Stimulated activated CD4-positive, alpha-beta T cell treated with anti-CD3 and anti-CD28 coated beads, Interleukin-4, amount 100 ng/mL, for 1 hour (primary cell): ENCODE measurements at regions not wholly inside any gene's neighbourhood (a gene's known extent, or its start where the extent isn't known, plus 50 kb on each side); places are given as distances from the start of the nearest gene placed in this dataset.

Experiments
- DNase-seq: peaks from one replicate; pipeline ENCODE4 v3.0.0-alpha.2; 2020

DNA sequence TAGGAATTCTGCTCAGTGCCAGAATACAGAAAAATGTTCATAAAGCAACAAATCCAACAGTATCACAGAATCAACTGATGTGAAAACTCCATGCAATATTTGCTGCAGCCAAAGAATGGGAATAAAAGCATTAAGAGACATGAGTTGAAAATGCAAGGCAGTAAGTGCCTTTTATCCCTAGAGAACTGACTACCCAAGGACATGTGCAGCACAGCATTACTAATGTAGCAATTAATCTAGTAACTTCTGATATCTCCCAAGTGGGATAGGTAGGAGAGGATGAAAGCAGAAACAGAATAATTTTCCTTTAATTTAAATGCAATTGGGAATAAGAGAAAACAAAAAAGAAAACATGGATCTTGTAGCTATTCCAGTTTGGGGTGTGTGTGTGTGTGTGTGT, 497.5 kb upstream of the CBLB start:
- no peak for DNase-seq

DNA sequence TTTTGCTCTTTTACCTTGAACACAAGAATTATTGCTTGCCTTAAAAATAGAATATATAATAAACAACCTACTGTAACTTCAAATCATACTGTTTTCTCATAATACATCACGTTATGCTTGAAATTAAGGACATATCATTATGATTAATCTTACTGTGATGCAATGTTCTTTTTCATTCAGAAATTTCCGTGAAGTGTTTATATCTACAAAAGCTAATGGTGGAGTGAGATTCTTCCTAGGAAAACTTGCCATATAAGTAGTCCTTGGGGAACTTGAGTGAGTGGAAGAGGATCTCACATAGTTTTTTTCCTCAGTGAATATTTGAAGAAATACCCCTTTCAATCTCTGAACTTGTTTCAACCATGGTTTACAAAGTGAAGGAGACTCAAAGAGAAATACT, 498.7 kb upstream of the CBLB start:
- no peak for DNase-seq

DNA sequence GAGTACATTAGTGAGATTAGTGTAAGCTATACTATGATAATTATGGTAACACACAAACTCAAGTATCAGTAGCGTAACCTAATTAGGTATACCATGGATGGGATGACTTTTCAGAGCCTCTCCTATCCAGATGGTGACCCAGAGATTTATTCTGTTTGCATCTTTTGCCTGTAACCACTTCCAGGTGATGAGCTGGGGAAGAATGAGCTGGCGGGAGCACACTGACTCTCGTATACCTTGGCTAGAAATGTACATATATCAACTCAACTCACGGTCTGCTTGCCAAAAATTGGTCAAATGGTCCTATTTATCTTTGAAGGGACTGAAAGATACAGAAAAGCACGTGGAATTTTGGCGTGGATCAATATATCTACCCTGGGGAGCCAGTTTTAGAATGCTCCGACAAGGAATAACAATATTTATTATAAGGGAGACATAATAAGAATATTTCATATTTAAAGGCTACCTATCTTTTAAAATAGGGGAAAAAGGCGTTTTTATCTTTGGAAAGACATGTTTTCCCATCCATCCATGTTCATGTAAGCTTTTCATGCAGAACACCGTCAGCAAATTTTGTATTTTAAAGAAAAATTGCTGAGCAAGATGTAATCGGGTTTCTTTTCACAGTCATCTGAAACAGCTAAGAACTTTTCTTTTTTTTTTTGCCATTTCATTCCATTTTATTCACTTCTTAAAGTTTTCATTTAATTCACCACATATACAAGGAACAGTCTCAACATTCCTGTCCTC, 502.6 kb upstream of the CBLB start:
- no peak for DNase-seq

DNA sequence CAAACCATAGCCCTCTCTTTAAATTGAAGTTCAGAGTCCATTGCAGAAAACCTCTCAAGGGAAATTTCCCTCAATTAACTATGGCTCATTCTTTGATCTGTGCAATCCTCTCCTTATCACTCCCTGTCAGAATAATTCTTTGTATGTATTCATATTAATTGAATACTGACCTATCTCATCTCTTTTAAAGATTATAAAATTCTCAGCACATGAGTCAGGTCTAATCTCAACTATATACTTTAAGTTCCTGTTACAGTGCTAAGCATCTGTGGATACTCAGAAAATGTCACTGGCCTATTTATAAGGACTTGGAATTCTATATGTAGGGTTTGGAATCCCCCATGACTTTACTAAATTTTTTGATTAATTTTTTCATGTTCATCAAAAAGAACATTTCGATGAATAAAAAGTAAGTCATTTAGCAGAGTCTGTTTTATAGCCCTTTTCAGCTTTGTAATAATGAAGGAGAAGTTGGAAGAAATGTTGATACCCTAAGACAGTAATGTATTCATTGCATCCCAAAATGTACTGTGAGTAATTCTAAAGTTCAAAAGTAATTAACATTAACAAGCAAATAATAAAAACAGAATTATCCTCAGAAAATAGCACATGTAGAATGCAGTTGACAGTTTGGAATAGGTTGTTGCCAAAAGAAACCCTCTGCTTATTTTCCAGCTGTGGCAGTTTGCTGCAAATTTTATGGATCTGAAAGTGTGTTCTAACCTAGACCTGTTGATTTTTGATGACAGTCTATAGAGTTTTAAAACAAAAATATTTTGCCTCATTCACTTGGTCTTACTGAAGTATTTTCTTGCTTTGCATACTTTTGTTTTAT, 503.4 kb upstream of the CBLB start:
- no peak for DNase-seq

DNA sequence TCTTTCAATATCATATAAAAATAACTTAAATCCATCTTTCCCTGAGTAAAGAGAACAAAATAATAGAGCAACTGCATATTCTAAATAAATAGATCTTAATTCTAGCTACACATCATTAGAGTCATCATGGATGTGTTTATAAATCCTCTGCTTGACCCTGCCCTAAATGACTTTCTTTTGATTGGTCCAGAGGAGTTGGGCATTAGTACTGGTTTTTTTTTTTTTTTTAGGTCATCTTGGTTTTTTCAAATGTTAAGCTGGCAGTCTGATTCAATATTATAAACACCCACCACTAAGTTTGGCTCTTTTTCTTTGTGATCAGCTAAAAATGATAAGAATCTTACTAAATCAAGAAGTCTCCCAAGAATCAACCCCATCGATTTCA, 504.0 kb upstream of the CBLB start:
- no peak for DNase-seq

DNA sequence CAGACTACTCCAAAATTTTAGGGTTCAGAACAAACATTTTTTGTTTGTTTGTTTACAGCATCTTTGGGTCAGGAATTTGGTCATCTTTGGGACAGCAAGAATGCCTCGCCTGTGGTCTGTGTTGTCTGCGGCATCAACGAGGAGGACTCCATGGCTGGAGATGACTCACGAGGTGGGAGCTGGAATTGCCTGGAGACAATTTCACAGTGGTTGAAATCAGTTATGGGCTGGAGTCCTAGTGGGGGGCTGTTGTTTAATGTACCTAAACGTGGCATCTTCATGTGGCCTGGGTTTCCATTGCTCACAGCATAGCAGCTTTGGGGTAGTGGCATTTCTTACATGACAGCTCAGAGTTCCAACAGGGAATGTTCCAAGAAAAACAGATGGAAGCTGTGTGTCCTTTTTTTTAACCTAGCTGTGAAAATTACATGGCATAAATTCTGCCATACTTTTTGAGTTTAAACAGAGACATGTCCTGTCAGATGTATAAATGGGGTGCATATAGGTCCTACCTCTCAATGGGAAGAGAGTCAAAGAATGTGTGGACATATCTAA, 507.3 kb upstream of the CBLB start:
- DNase-seq, result no peak

DNA sequence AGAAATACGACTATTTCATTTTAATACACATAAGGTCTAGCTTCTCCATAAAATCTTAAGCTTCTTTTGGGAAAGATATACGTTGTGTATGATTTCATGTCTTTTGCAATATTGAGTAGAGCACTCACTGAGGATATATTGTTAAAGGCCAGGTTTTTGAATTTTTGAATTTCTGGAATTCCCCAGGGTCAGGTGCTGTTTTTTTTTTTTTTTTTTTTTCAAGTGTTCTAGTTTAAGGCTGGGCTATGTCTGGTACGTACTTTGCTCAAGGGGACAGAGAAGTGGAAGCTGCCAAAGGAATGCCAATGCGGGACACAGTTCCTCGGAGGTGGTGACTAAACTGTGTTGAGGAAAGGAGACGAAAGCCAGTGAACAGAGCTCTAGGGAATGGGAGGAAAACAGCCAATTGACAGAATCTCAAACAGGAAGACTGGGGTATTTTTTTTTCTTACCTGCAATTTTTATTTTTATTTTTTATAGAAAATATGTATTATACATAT, 510.5 kb upstream of the CBLB start:
- DNase-seq, result no peak

DNA sequence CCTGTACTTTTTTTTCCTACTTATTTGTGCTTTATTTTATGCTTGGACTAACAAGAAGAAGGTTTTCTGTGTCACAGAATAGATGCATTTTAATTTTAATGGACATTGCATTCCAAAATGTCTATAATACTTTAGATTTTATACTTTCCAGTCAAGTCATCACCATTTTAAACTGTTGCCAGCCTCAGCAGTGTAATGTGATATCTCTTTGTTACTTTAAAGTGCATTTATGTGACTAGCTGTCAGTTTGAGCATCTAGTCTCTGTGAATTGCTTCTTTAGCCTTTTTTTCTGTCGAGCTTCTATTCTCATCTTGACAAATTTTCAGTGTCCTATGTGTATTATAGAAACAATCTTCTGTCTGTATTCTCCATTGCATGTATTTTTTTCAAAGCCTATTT, 511.4 kb upstream of the CBLB start:
- no peak for DNase-seq

DNA sequence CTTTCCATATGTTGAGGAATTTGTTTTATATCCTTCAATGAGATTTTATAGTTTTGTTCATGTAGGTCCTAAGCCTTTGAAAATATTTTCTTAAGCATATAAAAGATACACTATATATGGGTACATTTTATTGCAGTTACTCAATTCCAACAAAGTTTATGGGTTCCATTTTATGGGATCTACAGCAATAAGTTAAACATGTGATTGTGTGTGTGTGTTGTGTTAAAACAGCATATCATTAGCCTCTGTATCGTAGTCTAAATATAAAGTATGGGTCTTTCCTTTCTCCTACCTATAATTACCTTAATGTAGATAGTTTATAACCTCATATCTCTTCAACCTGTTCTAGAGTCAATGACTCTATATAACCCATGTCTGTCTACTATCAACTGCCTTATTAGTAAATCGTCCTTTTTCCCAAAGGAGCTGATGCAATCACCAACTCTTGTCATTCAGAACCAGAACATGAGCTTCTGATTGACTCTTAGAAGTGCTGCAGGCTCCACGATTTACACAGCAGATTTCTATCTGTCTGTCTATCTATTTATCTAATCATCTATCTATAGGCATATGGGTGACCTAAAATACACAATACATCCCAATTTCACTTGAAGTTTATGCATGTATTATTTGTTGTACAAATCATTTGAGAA, 512.6 kb upstream of the CBLB start:
- no peak for DNase-seq

DNA sequence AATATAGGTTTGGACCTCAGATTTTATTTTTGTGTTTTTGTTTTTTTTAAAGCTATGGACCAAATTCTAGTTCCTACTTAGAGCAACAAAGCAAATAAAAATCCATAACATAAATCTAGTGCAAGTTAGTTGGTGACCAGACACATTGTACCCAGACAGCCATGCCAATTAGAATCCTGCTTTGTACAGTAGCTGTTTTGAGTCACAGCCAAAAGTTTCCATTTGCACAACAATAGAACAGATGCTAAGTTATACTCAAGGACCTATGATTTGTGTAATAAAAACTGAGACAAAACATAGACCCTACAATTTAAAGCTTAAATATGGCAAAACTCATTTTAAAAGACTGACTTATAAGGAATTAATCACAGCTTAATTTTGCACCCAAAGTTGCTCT, 513.1 kb upstream of the CBLB start:
- DNase-seq, result no peak

DNA sequence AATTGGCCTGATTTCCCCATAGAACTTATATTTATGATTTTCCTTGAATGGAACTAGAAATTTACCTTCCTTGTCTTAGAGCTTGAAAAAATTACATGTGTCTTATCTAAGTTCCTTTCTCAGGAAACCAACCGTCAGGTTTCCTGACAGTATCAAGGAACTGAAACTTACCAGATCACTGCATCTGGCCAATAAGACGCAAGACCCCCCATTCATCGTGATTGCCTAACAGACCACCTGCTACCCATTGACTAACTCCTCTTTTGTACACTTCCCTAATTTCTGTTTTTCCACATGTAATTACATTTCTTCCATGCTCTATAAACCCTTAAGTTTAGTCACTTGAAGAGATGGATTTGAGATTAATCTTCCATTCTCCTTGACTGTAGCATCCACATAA, 517.2 kb upstream of the CBLB start:
- DNase-seq, result no peak

DNA sequence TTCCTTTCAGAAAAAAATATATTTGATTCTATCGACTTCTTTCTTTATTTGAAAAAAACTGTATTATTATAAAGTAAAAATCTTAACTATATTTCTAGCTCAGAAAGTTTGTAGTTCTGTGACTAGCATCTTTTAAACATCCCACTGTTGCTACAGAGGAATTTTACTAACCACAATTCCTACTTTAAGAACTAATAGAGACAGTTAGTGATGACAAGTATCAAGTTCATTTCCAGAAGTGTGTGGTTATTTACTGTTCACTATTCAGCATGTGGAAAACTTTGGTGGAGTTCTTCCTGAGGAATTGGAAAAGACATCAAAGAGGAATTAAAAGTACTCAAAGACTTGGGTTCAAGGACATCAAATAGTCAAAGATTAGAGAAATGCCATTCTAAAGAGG, 524.1 kb upstream of the CBLB start:
- no peak for DNase-seq

DNA sequence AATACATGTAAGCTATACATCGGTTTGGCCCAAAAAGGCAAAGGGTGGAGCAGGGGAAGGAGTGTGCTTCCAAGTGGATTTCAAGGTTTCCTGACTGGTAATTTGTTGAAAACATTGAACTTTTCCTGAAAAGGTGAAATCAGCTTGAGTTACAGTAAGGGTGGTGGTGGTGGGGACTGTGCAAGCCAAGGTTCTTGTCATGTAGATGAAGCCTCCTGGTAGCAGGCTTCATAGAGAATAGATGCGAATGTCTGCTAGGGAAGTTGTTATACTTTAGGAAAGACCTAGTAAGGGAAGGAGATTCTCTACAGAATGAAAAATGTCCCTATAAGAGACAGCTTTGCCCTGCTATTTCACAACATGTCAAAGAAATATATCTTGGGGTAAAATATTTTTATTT, 528.2 kb upstream of the CBLB start:
- DNase-seq, result no peak

DNA sequence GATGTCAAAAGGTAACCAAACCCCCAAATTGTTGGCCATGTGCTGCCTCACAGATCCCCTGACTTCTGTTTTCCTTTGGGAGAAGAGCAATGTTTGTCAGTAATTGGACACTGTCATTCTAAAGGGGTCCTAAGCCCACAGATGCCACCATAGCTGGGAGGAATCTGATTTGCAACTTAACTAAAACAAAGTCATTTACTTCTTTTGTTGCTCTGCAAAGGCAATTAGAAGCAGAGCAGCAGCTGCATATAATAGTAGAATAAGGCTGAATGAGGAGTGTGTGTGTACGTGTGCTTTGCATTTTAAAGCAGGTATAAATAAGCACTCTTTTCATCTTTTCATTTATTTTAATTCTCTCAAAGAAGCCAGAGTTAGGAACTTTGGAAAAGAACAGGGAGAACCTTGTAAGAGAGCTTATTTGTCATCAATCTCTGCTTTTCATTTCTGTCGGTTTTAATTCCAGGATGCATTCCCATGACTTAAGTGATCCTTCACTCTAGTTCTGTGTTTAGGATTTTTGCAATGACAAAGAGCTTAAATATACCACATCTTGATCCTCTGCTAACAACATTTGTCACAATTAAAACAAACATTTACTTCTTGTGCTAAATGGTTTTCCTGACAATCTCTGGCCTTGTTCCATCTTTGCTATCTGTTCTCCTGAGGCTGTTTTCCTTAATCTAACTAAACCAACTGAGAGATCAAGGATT, 530.2 kb upstream of the CBLB start:
- DNase-seq, result no peak

DNA sequence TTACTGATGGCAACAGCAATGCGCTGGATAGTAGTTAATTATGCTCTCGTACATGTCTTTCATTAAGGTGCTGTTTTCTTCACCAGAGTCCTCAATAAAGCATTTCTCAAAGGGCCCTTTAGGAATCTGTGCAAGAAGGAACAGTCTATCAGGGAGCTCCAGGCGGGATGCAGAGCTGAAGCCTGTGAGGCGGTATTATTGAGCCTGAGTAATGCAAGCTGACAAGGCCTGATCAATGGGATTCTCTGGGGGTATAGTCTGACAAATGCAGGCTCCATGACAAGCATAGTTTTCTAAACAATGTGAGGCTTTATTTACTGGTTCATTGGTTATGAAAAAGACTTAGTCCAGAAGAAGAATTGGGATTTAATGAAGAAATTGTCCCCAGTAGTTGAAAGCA, 530.9 kb upstream of the CBLB start:
- no peak for DNase-seq

DNA sequence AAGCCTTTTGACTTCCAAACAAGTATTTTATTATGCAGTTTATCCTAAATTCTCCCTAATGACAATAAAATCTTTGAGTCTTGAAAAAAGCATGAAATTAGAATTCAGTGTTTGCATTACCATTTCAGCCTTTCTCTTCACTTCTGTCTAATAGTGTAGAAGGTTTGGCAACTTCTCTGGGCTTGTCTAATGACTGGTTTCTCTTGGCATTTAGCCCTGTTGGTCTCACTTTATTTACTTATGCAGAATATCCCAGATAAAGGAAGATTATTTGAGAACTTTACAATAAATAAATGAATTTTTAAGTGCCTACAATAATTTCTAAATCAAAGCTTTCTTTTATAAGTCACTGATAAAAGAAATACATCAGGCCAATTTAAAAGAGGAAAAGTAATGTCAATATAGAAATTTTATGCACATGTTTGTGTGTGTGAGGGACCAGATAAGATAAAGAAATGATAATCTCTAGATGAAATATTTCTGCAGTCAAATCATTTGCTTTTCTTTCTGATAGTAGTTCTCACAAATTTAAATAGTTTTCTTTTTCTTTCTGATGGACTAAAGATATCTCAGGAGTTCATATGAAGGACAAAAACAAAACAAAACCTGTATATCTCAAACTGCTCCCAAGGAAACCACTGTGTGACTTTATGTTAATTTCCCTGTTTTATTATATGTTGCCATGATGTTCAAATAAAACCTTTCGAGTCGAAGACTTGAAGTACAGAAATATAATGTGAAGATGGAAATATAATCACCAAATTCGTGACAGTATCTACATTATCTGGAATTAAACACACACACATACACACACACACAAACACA, 533.1 kb upstream of the CBLB start:
- DNase-seq, result no peak

DNA sequence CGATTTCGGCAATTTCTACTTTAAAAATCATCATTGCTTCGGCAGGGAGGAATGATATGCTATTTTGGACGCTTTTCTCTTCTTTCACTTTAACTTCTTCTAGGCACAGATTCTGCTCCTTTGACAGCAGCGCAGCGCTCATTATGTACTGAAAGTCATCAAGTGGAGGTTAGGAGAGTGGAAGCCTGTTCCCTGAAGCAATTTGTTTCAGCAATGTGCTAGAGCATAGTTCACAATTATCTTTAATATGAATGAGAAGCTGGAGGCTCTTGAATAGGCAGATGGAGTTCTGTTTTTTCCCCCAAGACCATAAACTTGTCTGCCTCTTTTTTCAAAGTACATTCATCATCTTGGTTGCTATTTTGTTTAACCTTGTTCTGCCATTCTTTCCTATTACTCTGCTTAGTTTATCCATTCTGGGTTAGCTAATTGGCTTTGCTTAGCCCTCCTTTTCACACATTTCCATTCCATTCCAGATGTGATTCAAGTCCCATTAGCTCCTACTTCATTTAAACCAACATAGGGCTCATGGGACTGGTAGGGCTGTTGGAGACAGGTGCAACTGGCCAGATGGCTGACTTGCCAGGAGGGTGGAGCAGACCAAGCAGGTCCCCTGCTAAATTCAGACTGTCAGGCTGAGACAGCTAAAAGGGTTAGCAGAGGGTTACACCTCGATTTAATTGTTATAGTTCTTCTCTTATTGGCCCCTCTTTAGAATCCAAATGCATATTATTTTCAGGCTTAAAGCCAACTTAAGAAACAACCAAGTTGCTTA, 534.7 kb upstream of the CBLB start:
- no peak for DNase-seq

DNA sequence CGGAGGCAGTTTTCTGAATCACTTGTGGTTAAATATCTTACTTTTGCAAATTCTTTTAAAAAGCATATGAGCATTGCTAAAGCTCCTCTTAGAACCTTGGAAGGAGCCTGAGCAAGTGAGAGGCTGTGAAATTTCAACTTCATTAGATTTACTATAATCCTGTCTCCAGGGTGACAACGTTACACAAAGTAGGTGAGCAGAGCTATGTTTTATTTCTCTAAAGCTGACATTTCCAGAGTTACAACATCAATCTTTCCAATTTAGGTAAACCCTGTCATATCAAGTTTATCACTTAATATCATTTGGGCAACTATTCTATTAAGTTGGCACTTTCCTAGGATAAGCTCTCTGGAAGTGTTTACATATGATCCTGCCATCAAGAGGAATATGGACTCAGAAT, 544.9 kb upstream of the CBLB start:
- DNase-seq, result no peak

DNA sequence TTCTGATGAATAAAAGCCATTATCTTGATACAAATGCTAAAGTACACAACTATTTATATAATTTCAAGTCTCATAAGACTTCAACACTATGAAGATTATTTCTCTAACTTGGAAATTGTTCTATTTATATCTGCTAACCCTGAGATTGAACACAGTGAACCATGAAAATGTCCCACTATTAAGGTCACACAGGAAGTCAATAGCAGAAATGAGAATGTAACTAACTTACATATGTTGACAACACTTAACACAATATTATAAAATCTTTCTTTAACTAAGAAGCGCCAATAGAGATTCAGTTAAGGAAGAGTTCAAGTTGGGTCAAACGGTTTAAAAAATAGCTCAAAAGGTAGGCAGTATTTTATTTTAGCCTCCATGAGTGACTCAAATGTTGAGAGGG, 551.8 kb upstream of the CBLB start:
- DNase-seq, result no peak

DNA sequence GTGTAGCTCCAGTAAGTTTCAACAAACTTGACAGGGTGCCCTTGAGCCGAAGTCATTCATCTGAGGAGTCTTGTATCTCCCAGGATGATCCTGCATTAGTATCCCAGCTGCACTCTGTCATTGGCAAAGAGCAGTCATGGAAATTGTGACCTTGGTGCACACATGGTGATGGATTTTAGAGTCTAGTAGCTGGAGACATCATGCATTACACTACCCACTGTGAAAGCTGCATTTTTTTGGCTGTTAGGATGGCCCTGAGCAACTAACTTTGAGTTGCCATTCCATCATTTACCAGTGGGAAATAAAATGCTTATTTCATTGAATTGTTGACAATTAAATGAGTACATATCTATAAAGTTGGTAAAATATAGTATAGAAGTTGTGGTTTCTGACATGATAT, 552.6 kb upstream of the CBLB start:
- no peak for DNase-seq

DNA sequence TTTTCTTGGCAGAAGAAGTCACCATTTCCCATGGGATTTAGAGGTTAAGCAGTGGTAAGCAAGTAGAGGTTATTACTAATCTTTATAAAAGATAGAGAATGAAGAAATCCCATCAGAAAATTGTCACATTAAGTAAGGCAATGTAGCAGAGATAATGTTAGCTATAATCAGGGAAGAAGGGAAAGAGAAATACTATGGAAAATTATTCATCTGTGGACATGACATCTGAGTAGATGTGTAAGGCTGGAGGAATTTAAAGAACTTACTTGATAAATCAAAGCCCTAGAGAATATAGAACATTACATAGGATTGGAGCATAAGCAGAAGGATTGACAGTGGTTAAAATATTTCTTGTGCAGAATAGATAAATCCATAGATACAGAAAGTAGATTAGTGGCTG, 553.1 kb upstream of the CBLB start:
- no peak for DNase-seq
